Glutamatergic neuron (in vitro differentiated cells): ENCODE measurements at regions not wholly inside any gene's neighbourhood (a gene's known extent, or its start where the extent isn't known, plus 50 kb on each side); places are given as distances from the start of the nearest gene placed in this dataset.

Experiments
- DNase-seq: peaks from one replicate; pipeline ENCODE4 v3.0.0; 2022
- H3K27ac Mint-ChIP-seq: one replicate; pipeline ENCODE4 v1.8.0; 2020; ENCODE audit warnings: mild to moderate bottlenecking, mixed read lengths, inconsistent platforms; ENCODE audit not compliant: unreplicated experiment
- H3K27me3 Mint-ChIP-seq: one replicate; pipeline ENCODE4 v1.8.0; 2020; ENCODE audit warnings: mild to moderate bottlenecking, moderate library complexity, mixed read lengths, inconsistent platforms; ENCODE audit not compliant: unreplicated experiment
- H3K36me3 Mint-ChIP-seq: one replicate; pipeline ENCODE4 v1.8.0; 2020; ENCODE audit warnings: mild to moderate bottlenecking, mixed read lengths, inconsistent platforms; ENCODE audit not compliant: unreplicated experiment
- H3K4me1 Mint-ChIP-seq: one replicate; pipeline ENCODE4 v1.8.0; 2020; ENCODE audit warnings: mild to moderate bottlenecking, low read depth, mixed read lengths, inconsistent platforms; ENCODE audit not compliant: unreplicated experiment
- H3K4me3 Mint-ChIP-seq: one replicate; pipeline ENCODE4 v1.8.0; 2020; ENCODE audit warnings: mild to moderate bottlenecking, mixed read lengths, inconsistent platforms; ENCODE audit not compliant: unreplicated experiment
- H3K9me3 Mint-ChIP-seq: one replicate; pipeline ENCODE4 v1.8.0; 2020; ENCODE audit warnings: mild to moderate bottlenecking, moderate library complexity, mixed read lengths, inconsistent platforms; ENCODE audit not compliant: unreplicated experiment
- CTCF ChIP-seq: fragments of 200-600 bp; sonication (generic); IDR thresholded peaks from one replicate; pipeline ENCODE4 v1.5.0; 2021; ENCODE audit not compliant: partially characterized antibody, unreplicated experiment

DNA sequence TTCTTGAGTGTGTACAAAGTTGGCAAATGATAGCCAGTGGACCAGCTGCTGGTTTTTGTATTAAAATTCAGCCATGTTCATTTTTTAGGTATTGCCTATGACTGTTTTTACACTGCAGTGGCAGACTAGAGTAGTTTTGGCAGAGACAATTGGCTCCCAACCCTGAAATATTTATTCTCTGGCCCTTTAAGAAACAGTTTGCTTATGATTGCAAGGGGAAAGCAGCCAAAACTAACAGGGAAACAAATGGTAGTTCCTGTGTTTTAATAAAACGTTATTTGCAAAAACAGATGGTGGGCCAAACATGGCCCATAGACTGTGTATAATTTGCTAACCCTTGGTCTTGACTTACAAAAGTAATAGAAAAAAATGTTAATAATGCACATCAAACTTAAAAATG is 110.2 kb downstream of the ALX1 start:
- no peaks in the 10 kb centered on the region for H3K9me3 Mint-ChIP-seq
- H3K36me3 Mint-ChIP-seq, result no peaks in the 10 kb centered on the region
- TF ChIP-seq CTCF, result no peak
- H3K27ac Mint-ChIP-seq, result no peak overlapping the region
- H3K4me1 Mint-ChIP-seq, result no peaks in the 10 kb centered on the region
- DNase-seq, result no peak
- no peaks in the 10 kb centered on the region for H3K27me3 Mint-ChIP-seq
- no peak overlapping the region for H3K4me3 Mint-ChIP-seq

DNA sequence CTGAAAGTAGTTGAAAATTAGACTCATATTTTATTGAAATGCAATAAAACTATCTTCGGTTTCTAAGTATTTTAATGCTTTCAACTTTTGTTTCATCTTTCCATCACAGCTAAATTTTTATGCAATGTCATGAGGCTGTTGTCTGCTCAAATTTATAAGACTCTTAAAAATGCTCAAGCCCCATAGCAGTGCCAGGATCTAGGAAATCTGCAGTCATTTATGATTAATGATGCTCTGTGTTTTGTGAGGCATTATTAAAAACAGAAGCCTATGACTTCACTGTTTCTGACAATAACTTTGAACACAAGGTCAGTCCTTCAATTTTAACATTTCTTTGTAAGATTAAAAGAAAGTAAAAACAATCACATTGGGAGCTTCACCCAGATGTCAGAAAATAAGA is 112.5 kb downstream of the ALX1 start:
- Mint-ChIP-seq H3K36me3 (no peaks in the 10 kb centered on the region), H3K9me3 (no peaks in the 10 kb centered on the region), H3K4me1 (no peaks in the 10 kb centered on the region), H3K4me3 (no peak overlapping the region), H3K27me3 (no peaks in the 10 kb centered on the region), H3K27ac (no peak overlapping the region)
- no peak for DNase-seq
- TF ChIP-seq CTCF, result no peak

GRCh38 chr12:85393606-85394005 is 113.6 kb downstream of the ALX1 start:
- H3K4me1 Mint-ChIP-seq, result no peaks in the 10 kb centered on the region
- H3K27ac Mint-ChIP-seq, result no peak overlapping the region
- no peaks in the 10 kb centered on the region for H3K9me3 Mint-ChIP-seq
- no peaks in the 10 kb centered on the region for H3K36me3 Mint-ChIP-seq
- no peak overlapping the region for H3K4me3 Mint-ChIP-seq
- no peaks in the 10 kb centered on the region for H3K27me3 Mint-ChIP-seq
- no peak for TF ChIP-seq CTCF
- no peak for DNase-seq

- H3K9me3 Mint-ChIP-seq, result no peaks in the 10 kb centered on the region
- no peaks in the 10 kb centered on the region for H3K4me1 Mint-ChIP-seq
- no peak overlapping the region for H3K27ac Mint-ChIP-seq
- no peaks in the 10 kb centered on the region for H3K36me3 Mint-ChIP-seq
- TF ChIP-seq CTCF, result no peak
- DNase-seq, result no peak
- no peak overlapping the region for H3K4me3 Mint-ChIP-seq
- no peaks in the 10 kb centered on the region for H3K27me3 Mint-ChIP-seq
Measured at GRCh38 chr12:85394065-85394464, 114.0 kb downstream of the ALX1 start.

DNA sequence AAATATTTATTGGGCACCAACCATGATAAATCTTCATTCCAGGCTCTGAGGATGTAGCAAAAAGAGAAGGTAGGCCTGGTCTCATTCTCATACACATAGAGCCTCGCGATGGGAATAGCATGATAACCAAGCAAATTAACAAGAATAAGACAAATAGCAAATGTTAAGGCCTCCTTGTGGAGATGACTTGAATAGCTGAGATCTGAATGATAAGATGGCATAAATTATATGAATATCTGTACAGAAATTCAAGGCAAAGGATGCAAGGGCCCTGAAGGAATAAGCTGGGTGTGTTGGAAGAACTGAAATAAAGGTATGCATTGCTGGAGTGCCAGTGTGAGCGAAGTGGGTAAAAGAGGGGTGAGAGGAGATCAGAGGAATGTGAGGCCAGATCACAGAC is 114.8 kb downstream of the ALX1 start:
- Mint-ChIP-seq H3K27ac (no peak overlapping the region), H3K27me3 (no peaks in the 10 kb centered on the region), H3K9me3 (no peaks in the 10 kb centered on the region), H3K4me3 (no peak overlapping the region), H3K36me3 (no peaks in the 10 kb centered on the region), H3K4me1 (no peaks in the 10 kb centered on the region)
- TF ChIP-seq CTCF, result no peak
- no peak for DNase-seq
